Muscle layer of duodenum (tissue), 2 donors: ENCODE measurements at regions not wholly inside any gene's neighbourhood (a gene's known extent, or its start where the extent isn't known, plus 50 kb on each side); places are given as distances from the start of the nearest gene placed in this dataset.

Source experiments
- H3K27ac ChIP-seq: one replicate; pipeline ENCODE4 v1.7.0; 2013; ENCODE audit warnings: mild to moderate bottlenecking, low read length
- H3K27me3 ChIP-seq: one replicate; pipeline ENCODE4 v1.7.0; 2013; ENCODE audit warnings: low read depth, mild to moderate bottlenecking, control low read depth, low read length
- H3K36me3 ChIP-seq, 2 donors: one replicate each; pipeline ENCODE4 v1.7.0; 2013; ENCODE audit warnings: low read length in 2 of 2, control low read depth in 1 of 2, mild to moderate bottlenecking in 1 of 2; ENCODE audit not compliant: insufficient read depth in 2 of 2, control insufficient read depth in 1 of 2
- H3K4me1 ChIP-seq, 2 donors: one replicate each; pipeline ENCODE4 v1.7.0; 2013; ENCODE audit warnings: low read length in 2 of 2, mild to moderate bottlenecking in 2 of 2, control low read depth in 1 of 2, moderate library complexity in 1 of 2; ENCODE audit not compliant: insufficient read depth in 2 of 2, control insufficient read depth in 1 of 2
- H3K4me3 ChIP-seq, 2 donors: one replicate each; pipeline ENCODE4 v1.7.0; 2013; ENCODE audit warnings: low read length in 2 of 2, low read depth in 1 of 2, mild to moderate bottlenecking in 1 of 2
- H3K9me3 ChIP-seq, 2 donors: one replicate each; pipeline ENCODE4 v1.7.0; 2013; ENCODE audit warnings: low read length in 2 of 2, control low read depth in 1 of 2, mild to moderate bottlenecking in 1 of 2; ENCODE audit not compliant: control insufficient read depth in 1 of 2
- donor health status: healthy.

DNA sequence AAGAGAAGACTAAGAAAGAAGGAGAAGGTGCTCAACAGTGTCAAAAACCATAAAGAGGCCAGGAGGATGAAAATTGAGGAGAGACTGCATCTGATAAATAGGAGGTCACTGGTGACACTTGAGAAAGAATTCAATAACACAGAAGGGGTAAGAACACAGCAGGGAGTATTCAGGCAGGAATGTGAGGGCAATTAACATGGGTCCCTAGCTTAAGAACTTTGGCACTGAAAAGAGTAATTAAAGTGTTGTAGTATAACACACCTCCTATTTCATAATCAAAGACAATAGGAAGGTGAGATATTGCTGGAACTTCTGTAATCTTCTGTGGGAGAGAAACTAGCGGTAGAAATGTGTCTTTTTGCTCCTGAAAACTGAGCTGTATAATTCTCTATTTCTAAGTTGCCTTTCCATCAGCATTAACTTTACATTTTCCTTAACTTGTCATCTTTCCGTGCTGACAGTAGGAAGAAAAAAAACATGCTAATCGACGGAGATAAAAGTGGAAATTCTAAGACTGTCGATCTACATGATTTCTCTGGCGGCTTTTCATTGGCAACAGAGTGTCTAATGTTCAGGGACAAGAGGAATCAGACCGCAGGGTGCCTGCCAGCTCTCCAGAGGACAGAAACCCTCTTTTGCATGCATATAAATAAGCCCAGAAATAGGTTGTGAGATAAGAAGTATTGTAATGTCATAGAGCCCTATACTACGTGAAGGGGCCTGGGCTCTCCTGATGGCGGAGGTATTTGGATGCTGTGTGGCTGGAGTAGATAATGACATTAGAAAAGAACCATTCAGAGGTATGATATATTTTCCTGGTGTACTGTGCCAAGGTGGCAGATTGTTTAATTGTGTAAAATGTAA lies 147.9 kb upstream of the GAP43 start:
- no peak overlapping the region for H3K4me3 ChIP-seq
- H3K4me1 ChIP-seq = no peaks in the 10 kb centered on the region
- no peaks in the 10 kb centered on the region for H3K27me3 ChIP-seq
- H3K36me3 ChIP-seq = no peaks in the 10 kb centered on the region
- no peaks in the 10 kb centered on the region for H3K9me3 ChIP-seq
- H3K27ac ChIP-seq = no peak overlapping the region

DNA sequence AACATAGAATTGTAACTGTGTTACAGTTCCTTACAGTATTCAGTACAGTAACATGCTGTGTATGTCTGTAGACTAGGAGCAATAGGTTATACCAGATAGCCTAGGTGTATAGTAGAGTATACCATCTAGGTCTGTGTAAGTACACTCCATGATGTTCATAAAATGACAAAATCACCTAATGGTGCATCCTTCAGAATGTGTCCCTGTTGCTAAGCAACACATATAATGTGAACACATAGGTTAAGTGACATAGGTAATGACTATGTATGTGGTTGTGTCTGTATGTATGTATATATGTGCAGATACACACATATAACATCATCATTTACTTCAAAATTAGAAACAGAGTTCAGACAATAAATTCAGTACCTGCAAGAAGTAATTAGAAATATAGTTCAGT lies 146.8 kb upstream of the GAP43 start:
- Histone ChIP-seq H3K36me3 (no peaks in the 10 kb centered on the region), H3K4me1 (no peaks in the 10 kb centered on the region), H3K4me3 (no peak overlapping the region), H3K27me3 (no peaks in the 10 kb centered on the region), H3K27ac (no peak overlapping the region), H3K9me3 (no peaks in the 10 kb centered on the region)

DNA sequence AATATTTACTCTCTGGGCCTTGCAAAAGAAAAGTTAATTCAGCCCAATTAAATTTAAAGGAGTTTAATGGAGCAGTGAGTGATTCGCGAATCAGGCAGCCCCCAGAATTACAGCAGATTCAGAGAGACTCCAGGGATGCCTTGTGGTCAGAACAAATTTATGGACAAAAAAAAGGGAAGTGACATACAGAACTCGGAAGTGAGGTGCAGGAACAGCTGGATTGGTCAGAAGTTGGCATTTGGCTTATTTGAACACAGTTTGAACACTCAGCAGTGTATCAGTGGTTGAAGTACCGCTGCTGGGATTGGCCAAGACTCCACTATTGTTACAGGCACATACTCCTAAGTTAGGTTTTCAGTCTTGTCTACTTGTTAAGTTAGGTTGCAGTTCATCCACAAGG lies 145.0 kb upstream of the GAP43 start:
- Histone ChIP-seq H3K9me3 (peaks cover 0 to 3% of the 10 kb centered on the region in 2 donors), H3K4me1 (no peaks in the 10 kb centered on the region), H3K27me3 (no peaks in the 10 kb centered on the region), H3K4me3 (no peak overlapping the region), H3K27ac (no peak overlapping the region), H3K36me3 (no peaks in the 10 kb centered on the region)

DNA sequence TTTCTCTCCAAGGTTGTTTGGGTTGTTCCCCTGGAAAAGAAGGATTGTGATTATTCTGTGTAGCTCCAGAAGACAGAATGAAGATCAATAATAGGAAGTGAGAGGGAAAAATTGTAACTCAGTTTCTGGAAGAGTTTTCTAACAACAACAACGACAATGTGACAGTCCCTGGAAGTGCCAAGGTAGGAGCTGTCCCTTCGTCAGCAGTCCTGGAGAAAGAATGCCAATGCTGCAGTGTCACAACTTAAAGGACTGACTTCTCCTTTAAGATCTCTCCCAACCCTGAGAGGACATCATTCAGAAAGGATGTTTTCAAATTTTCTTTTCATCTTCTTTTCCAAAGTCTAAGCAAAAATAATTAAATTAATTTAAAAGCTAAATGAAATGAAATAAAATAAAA lies 136.4 kb upstream of the GAP43 start:
- Histone ChIP-seq H3K27me3 (no peaks in the 10 kb centered on the region), H3K4me3 (no peak overlapping the region), H3K27ac (no peak overlapping the region), H3K36me3 (no peaks in the 10 kb centered on the region), H3K4me1 (no peaks in the 10 kb centered on the region), H3K9me3 (peaks cover 0 to 5% of the 10 kb centered on the region in 2 donors)

DNA sequence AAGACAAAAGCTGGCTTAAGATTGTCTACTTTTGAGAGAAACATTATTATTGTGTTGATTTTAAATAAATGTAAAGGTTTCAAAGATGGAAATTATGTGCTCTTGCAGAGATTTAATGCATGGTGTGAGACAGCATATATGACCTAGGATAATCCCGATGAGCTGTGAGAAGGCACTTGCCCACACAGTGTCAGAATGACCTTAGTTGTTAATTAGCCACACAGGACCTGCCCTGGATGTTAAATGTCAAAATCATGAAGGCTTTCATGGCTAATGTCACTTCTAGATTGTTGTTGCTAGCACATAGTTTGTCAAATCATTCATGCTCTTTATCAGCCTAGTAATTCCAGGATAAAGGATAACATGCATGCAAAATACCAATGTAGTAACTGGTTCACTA lies 135.3 kb upstream of the GAP43 start:
- Histone ChIP-seq H3K27me3 (no peaks in the 10 kb centered on the region), H3K36me3 (no peaks in the 10 kb centered on the region), H3K4me3 (no peak overlapping the region), H3K27ac (no peak overlapping the region), H3K9me3 (peaks cover 0 to 5% of the 10 kb centered on the region in 2 donors), H3K4me1 (no peaks in the 10 kb centered on the region)

DNA sequence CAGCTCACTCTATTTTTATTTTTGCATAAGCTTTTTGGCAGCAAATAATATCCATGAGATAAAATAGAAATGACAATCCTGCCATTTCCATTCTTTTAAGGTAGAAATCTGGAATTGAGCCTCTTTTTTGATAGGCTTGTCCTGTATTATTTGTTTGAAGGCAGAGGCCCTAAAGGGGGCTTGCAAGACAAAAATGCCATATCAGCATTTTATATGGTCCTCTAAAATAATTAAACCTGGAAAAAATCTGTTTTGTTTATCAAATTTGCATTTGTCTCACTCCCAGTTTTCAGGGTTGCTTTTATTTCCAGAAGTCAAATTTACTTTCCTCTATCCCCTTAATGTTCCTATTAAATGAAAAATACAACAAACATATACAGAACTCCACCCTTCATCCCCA lies 134.9 kb upstream of the GAP43 start:
- H3K27ac ChIP-seq = no peak overlapping the region
- H3K36me3 ChIP-seq = no peaks in the 10 kb centered on the region
- no peak overlapping the region for H3K4me3 ChIP-seq
- no peaks in the 10 kb centered on the region for H3K27me3 ChIP-seq
- H3K4me1 ChIP-seq = no peaks in the 10 kb centered on the region
- H3K9me3 ChIP-seq = peaks cover 0 to under 1% of the 10 kb centered on the region in 2 donors

DNA sequence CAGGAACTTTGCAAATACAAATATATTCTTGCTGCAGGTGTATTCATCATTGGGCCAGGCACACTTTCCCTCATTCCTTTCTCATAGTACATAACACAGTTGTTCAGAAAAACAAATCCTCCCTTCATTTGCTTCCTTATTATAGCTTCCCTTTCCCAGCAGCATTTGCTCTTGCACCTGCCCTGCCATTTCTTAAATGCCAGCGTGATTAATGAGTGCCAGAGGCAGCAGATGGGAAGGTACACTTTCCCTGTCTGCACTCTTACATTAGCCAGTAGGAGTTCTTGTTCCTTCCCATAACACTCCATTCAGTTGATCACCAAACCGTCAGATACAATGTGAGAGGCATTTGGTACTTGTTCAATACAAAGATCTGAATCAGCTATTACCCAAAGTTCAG lies 128.5 kb upstream of the GAP43 start:
- H3K27me3 ChIP-seq = no peaks in the 10 kb centered on the region
- H3K4me1 ChIP-seq = no peaks in the 10 kb centered on the region
- no peaks in the 10 kb centered on the region for H3K9me3 ChIP-seq
- no peak overlapping the region for H3K27ac ChIP-seq
- H3K4me3 ChIP-seq = no peak overlapping the region
- no peaks in the 10 kb centered on the region for H3K36me3 ChIP-seq

DNA sequence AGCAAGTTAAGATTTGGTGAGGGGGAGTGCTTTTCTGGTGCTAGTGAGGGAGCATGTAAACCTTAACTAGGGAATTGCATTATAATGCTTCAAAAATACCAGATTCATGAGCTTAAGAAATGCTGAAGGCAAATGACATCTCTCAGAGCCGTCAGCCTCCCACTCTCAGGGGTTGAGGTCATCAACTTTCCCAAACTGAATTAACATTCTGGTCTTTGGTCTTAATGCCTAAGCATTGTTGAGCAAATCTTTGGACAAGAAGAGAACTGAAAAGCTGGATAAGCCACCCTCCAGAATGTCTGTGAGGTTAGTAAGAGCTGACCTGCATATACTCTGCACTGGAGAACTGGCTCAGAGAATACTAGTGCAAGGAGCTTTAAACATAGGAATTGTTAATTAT lies 124.9 kb upstream of the GAP43 start:
- H3K27ac ChIP-seq = no peak overlapping the region

DNA sequence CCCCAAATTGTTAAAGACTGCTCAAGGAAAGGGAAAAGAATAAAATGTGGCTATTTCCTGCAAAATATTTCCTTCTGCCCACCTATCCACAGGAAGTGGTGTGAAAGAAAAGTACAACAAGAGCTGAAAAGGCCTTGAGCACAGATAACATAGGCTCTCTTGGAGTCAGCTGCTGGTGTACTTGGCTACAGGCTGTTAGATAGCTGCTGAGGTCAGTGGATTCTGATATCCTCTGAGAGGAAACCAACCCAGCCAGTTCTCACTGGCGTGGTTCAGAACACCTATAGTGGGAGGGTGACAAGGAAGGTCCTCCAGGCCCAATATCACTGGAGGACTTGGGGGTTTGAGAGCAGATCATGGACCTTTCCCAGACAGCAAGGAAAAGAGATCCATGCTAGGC lies 124.4 kb upstream of the GAP43 start:
- Histone ChIP-seq H3K4me1 (no peaks in the 10 kb centered on the region), H3K36me3 (no peaks in the 10 kb centered on the region), H3K4me3 (no peak overlapping the region), H3K27me3 (no peaks in the 10 kb centered on the region), H3K27ac (no peak overlapping the region), H3K9me3 (no peaks in the 10 kb centered on the region)

More for the DNA sequence above, 124.9 kb upstream of the GAP43 start:
- no peaks in the 10 kb centered on the region for H3K4me1 ChIP-seq
- no peaks in the 10 kb centered on the region for H3K9me3 ChIP-seq
- no peaks in the 10 kb centered on the region for H3K36me3 ChIP-seq
- H3K27me3 ChIP-seq = no peaks in the 10 kb centered on the region
- no peak overlapping the region for H3K4me3 ChIP-seq

DNA sequence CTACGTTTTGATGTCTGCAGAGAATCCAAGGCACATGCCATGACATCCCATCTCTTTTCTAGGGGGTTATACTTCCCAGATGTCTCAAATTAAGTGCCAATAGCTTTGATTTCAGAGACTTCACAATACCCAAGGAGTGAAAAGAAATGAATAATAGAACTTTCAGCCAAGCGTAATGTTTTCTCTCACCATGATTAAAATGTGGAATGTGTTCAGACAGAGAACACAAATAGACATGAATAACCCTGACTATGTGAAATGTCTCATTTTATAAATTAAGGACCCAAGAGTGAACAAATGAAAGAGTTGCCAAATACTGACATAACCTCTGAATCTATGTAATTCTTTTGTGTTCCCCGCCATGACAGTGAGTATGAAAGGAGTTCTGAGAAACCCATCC lies 123.6 kb upstream of the GAP43 start:
- H3K27ac ChIP-seq = no peak overlapping the region

DNA sequence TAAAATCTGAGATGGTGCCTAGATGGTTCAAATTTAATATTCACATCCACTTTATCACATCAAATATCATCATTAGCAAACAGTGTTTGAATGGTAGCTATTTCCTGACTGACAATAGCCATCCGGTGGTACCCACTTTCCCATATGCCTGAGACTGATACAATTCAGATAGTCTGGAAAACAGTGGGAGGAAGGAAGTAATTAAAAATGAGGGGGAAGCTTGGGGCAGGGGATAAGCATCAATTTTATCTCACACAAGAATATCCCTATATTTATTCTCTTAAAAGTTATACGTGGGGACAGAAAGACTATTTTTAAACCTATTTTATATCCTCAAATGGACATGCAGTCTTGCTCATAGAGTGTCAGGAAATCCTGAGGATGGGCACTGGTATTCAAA lies 122.5 kb upstream of the GAP43 start:
- H3K4me1 ChIP-seq = no peaks in the 10 kb centered on the region
- H3K27ac ChIP-seq = no peak overlapping the region
- no peaks in the 10 kb centered on the region for H3K27me3 ChIP-seq
- no peaks in the 10 kb centered on the region for H3K9me3 ChIP-seq
- H3K4me3 ChIP-seq = no peak overlapping the region
- no peaks in the 10 kb centered on the region for H3K36me3 ChIP-seq

More for the DNA sequence above, 123.6 kb upstream of the GAP43 start:
- H3K36me3 ChIP-seq = no peaks in the 10 kb centered on the region
- no peaks in the 10 kb centered on the region for H3K4me1 ChIP-seq
- H3K4me3 ChIP-seq = no peak overlapping the region
- no peaks in the 10 kb centered on the region for H3K9me3 ChIP-seq
- no peaks in the 10 kb centered on the region for H3K27me3 ChIP-seq

DNA sequence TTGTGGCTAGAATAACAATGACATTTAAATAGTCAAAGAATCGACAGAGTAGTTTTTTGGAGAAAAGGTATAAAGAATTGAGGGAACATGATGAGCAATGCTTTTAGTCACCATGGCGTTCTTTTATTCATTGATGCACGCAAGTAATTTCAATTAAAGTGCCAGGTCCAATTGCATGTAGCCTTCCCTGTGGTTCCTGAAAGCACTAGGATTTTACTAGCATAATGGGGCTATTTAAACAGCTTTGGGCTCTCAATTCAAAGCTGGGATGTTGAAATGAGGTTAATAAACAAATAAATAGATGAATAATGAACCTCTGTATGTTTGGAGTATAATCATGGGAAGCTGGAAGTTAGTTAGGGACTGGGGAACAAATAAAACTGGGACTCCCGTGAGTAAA lies 121.2 kb upstream of the GAP43 start:
- Histone ChIP-seq H3K27ac (no peak overlapping the region), H3K27me3 (no peaks in the 10 kb centered on the region), H3K9me3 (no peaks in the 10 kb centered on the region), H3K4me3 (no peak overlapping the region), H3K36me3 (no peaks in the 10 kb centered on the region), H3K4me1 (no peaks in the 10 kb centered on the region)
